Mucosa of rectum (tissue), 2 donors: ENCODE measurements at regions not wholly inside any gene's neighbourhood (a gene's known extent, or its start where the extent isn't known, plus 50 kb on each side); places are given as distances from the start of the nearest gene placed in this dataset.
"Not testable (repeated sequence)": the region's sequence is repeated elsewhere in the genome, so short reads cannot be mapped to it uniquely, and the experiment has no call there.

Source experiments
- H3K27ac ChIP-seq, 2 donors: one replicate each; pipeline ENCODE4 v1.7.0; 2013; ENCODE audit warnings: inconsistent platforms in 2 of 2, low read depth in 2 of 2, low read length in 2 of 2
- H3K27me3 ChIP-seq, 2 donors: one replicate each; pipeline ENCODE4 v1.7.0; 2013; ENCODE audit warnings: low read length in 2 of 2; ENCODE audit not compliant: control insufficient read depth in 2 of 2, insufficient read depth in 2 of 2
- H3K36me3 ChIP-seq, 2 donors: one replicate each; pipeline ENCODE4 v1.7.0; 2013; ENCODE audit warnings: low read length in 2 of 2; ENCODE audit not compliant: control insufficient read depth in 2 of 2, insufficient read depth in 2 of 2
- H3K4me1 ChIP-seq, 2 donors: one replicate each; pipeline ENCODE4 v1.7.0; 2013; ENCODE audit warnings: low read length in 2 of 2, mild to moderate bottlenecking in 1 of 2; ENCODE audit not compliant: control insufficient read depth in 2 of 2, insufficient read depth in 2 of 2
- H3K4me3 ChIP-seq, 2 donors: one replicate each; pipeline ENCODE4 v1.7.0; 2013; ENCODE audit warnings: low read length in 2 of 2
- H3K9ac ChIP-seq, 2 donors: one replicate each; pipeline ENCODE4 v1.7.0; 2013; ENCODE audit warnings: low read length in 2 of 2, low read depth in 1 of 2, mild to moderate bottlenecking in 1 of 2
- H3K9me3 ChIP-seq, 2 donors: one replicate each; pipeline ENCODE4 v1.7.0; 2013; ENCODE audit warnings: low read length in 2 of 2; ENCODE audit not compliant: control insufficient read depth in 2 of 2
- donor health status: healthy.
- donor health status: Normal muscosa, but diverticular disease.

DNA sequence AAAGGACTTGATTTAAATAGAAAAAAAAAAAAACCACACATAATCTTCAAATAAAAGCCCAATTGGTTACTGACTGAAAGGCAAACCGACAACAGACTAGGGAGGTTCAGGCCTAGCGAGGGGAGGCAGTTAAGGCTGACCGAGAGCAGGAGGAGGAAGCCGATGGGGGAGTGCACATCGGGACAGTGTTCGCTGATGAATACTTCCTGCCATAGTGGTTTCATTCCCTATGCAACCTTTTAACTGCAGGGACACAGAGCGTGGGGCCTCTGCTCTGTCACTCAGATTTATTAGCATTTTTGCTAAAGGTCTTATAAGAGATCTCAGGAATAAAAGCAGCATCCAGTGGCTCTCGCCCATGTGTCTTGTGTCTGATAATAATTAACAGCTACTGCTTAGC, 343.2 kb upstream of the CHRNA7 start:
- H3K9me3 ChIP-seq, H3K4me3 ChIP-seq, H3K4me1 ChIP-seq, H3K36me3 ChIP-seq, H3K27me3 ChIP-seq, H3K27ac ChIP-seq, H3K9ac ChIP-seq: not testable (repeated sequence)

DNA sequence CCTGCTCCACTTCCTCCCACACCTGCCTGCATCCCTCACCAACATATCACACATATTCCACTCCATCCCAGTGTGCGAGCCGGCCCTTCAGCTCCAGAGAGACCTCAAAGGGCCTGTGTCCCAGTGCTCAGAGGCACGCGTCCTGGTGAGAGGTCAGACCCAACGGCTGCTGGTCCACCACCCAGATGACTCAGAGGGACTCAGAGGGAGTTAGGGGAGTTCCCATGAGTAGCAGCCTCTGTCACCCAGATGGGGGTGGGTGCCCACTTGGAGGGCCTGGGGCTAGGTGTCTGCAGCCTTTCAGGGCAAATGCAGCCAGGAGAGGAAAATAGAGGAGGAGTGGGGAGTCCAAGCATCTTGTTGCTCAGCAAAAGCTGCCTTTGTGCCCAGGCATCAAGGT, 333.8 kb upstream of the CHRNA7 start:
- not testable (repeated sequence) for H3K4me1 ChIP-seq, H3K27me3 ChIP-seq, H3K36me3 ChIP-seq, H3K9ac ChIP-seq, H3K27ac ChIP-seq, H3K9me3 ChIP-seq, H3K4me3 ChIP-seq

DNA sequence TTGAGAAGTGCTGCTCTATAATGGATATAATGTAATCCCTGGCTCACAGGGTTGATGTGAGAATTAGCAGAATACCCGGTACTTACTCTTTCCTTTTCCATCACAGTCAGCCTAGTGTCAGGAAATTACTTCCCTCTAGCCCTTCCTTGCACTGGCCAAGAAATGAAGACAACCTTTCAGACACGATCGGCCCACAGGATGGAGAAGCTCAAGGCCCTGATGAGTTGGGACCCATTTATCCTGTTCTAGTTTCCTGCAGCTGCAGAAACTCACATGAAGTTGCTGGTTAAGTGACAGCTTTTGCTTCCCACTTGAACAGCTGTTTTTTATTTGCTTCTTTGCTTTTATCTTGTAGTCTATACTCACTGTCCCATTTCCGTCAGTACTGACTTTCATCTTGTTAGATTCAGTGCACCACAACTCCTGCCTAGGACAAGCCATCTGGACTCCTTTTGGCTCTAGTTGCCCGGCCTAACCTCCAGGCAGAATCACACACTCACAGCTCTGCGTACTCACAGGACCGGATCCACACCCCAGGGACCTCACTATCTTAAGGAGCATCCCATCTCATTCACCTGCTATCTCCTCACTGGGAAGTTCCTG, 325.1 kb upstream of the CHRNA7 start:
- not testable (repeated sequence) for H3K27ac ChIP-seq, H3K36me3 ChIP-seq, H3K9ac ChIP-seq, H3K27me3 ChIP-seq, H3K9me3 ChIP-seq, H3K4me1 ChIP-seq, H3K4me3 ChIP-seq

DNA sequence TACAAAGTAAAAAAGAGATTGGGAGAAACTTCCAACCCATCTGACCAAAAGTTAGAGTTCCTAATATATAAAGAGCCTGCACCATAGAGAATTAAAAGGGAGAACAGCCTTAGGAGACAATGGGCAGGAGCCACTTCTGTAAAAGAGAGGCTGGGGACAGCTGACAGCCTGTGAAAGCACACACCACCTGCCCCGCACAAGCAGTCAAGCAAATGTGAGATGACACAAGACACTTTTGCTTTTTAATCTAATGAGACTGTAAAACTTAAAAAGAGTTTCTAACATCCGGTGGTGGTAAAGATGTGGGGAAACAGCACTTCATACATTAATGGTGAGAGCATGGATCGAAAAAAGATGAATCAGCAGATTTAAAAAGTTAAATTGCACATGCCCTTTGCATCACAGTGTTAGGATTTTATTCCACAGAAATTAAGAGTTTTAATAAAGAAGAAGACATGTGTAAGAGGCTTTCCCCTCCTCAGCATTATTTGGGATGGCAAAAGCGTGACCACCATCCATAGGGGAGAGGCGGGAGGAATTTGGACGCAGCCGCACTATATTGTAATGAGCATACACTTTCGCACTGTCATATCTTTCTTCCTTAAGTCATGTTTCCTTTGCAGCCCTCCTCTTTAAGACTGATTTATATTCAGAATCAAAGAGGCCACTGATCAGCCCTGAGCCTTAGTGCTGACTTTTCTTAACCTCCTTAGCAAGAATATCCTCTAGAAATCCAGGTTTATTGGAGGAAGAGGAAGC, 322.2 kb upstream of the CHRNA7 start:
- not testable (repeated sequence) for H3K27me3 ChIP-seq, H3K9me3 ChIP-seq, H3K4me1 ChIP-seq, H3K27ac ChIP-seq, H3K9ac ChIP-seq, H3K36me3 ChIP-seq, H3K4me3 ChIP-seq

DNA sequence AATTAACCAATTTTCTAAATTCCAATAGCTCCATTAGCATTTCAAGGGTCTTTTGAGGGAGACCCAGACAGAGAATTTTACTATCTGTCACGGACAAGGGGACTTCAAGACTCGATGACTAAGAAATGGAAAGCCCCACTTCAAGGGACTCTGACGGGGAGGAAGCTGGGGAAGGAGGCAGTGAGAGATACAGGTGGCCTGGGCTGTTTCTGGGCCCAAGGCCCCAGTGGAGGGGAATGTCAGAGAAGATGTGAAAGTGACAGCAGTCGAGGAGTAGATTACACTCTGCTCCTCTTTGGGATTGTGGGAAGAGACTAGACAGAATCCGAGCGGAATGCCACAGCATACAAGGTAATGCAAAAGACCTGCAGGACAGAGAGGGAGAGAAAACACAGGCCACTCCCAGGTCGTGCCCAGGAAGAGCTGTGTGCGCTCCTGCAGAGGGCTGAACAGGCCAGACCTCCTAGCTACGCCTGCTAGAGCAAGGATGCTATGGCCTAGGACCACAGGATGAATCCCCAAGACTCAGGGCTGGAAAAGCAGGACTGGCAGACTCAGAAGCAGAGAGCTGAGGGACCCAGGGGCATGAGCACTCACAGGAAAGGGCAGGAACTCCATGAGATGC, 321.5 kb upstream of the CHRNA7 start:
- not testable (repeated sequence) for H3K36me3 ChIP-seq, H3K4me1 ChIP-seq, H3K4me3 ChIP-seq, H3K27me3 ChIP-seq, H3K9me3 ChIP-seq, H3K9ac ChIP-seq, H3K27ac ChIP-seq

DNA sequence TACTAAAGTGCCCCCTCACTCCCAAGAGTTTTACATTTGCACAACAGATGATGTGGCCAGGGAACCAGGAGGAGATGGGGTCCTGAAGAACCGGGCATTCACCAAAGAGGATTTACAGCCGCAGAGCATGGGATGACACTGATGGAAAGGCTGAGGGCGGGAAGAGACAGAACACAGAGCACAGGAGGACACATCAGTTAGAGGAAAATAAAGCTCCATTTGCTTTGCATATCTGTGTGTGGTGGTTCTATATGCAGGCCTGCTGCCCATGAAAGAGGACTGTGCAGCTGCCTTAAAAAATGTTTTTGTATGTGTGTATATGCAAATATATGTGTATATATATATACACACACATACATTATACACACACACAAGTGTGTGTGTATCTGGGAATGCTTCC, 320.8 kb upstream of the CHRNA7 start:
- not testable (repeated sequence) for H3K9me3 ChIP-seq, H3K9ac ChIP-seq, H3K4me3 ChIP-seq, H3K27ac ChIP-seq, H3K27me3 ChIP-seq, H3K4me1 ChIP-seq, H3K36me3 ChIP-seq

DNA sequence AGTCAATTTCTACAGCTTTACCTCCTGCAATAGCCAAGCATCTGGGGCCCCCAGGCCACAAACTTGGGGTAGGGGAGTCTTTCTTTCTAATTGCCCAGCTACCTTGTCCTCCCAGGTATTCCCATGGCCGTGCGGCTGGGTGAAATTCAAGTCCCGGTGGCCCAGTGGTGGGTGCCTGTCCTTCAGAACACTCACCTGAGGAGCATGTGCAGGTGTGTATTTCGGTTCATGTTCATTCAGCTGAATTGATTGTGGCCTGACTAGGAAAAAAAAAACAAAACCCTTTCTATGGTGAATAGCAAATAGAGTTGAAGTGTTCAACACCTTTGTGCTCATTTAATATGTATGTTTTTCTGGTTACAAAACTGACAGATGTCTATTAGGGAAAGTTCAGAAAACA, 319.5 kb upstream of the CHRNA7 start:
- H3K36me3 ChIP-seq, H3K4me1 ChIP-seq, H3K27me3 ChIP-seq, H3K9ac ChIP-seq, H3K27ac ChIP-seq, H3K9me3 ChIP-seq, H3K4me3 ChIP-seq: not testable (repeated sequence)

DNA sequence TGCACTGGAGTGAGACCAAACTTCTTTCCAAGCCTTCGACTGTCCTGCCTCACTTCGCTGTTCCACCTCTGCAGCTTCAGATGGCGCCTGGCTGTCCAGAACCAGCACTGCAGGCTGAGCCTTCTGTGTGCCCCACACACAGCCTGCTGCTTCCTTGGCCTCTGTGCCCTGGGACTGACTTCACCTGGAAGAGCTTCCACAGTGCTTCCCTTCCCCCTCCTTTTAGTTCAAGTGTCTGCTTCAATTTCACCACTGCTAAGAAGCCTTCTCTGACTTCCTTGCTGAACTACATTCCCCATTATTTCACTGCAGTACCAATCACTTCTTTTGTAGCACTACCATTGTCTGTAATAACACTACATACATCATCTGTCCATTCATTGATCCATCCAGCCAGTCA, 315.1 kb upstream of the CHRNA7 start:
- H3K9me3 ChIP-seq = not testable (repeated sequence)

DNA sequence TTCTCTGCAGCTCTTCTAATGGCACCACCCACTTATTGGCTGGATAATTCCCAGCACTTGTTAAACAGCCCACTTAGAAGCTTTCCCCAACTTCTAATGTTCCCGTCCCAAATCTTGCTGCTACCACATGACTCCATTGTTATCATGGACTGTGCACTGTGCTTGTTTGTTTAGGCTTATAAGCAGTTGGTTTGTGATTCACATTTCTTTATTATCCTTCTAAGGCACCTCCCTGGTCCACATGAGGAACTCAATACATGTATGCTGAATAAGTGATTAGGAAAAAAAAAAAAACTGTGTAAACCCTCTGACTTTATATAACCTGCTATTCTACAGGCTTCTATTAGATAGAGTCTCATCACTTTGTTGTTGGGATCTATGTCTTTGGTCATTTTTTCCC, 311.7 kb upstream of the CHRNA7 start:
- not testable (repeated sequence) for H3K27ac ChIP-seq, H3K4me1 ChIP-seq, H3K36me3 ChIP-seq, H3K4me3 ChIP-seq, H3K9ac ChIP-seq, H3K9me3 ChIP-seq, H3K27me3 ChIP-seq

More for the DNA sequence above, 315.1 kb upstream of the CHRNA7 start:
- not testable (repeated sequence) for H3K4me1 ChIP-seq, H3K4me3 ChIP-seq, H3K27ac ChIP-seq, H3K9ac ChIP-seq, H3K27me3 ChIP-seq, H3K36me3 ChIP-seq

DNA sequence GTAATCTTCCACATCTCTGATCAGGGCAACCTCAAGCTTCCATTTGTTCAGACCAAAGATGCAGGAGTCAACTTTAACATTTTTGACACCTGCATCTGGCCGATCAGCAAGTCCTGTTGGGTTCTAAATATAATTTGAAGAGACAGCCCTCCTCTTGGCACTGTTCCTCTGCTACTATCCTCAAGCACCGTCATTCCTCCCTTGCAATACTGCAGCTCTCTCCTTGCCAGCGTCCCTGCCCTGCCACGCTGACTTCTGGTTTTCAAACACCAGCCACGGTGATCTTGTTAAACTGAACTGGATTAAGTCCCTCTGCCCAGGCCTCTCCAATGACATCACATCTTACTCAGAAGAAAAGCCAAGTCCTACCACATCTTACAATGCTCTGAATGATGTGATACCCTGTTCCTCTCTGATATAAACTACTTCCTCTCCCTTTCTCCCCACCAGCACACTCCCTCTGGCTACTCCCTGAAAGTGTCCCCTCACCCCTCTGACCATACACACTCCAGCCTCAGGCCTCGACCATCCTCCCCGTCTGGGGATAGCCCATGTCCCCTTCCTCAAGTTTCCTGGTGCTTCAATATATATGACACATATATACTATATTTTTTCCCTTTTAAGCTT, 310.8 kb upstream of the CHRNA7 start:
- not testable (repeated sequence) for H3K27ac ChIP-seq, H3K27me3 ChIP-seq

More for the DNA sequence above, 310.8 kb upstream of the CHRNA7 start:
- not testable (repeated sequence) for H3K9me3 ChIP-seq, H3K36me3 ChIP-seq, H3K4me3 ChIP-seq, H3K4me1 ChIP-seq, H3K9ac ChIP-seq
